ENCODE measurements at regions not wholly inside any gene's neighbourhood (a gene's known extent, or its start where the extent isn't known, plus 50 kb on each side); places are given as distances from the start of the nearest gene placed in this dataset.

- TF ChIP-seq TCF7L2 (IDR thresholded peaks at IDR 0.05; ENCODE audit: borderline replicate concordance, extremely low read depth, insufficient read depth, insufficient read length): no peak
- TF ChIP-seq POLR2A (IDR thresholded peaks at IDR 0.05; ENCODE audit: borderline replicate concordance, extremely low read depth, insufficient read depth, insufficient read length): no peak
- ChIA-PET RAD21 (ENCODE audit: low non-redundant PET in 1 of 2, low total read pairs in 2 of 2, uncharacterized antibody in 2 of 2, unreplicated experiment in 2 of 2) (no interaction called here), CTCF (no interaction called here), POLR2A (no interaction called here)
- BruUV-seq (replicated peaks): no TSS peak
- H3K36me3 ChIP-seq (ENCODE audit: control insufficient read depth in 1 of 2, insufficient read depth in 2 of 2, low read length in 2 of 2): no peaks in the 10 kb centered on the region
- H3K9me3 ChIP-seq (ENCODE audit: control insufficient read depth in 1 of 2, insufficient read depth in 1 of 2, low read depth in 1 of 2, low read length in 2 of 2): no peaks in the 10 kb centered on the region
- no peaks in the 10 kb centered on the region for H3K79me2 ChIP-seq (ENCODE audit: insufficient read depth, low read length)
- H3K4me2 ChIP-seq (ENCODE audit: low read length): no peak overlapping the region
- no peak for ATAC-seq
- intact Hi-C loops (cut with micrococcal nuclease): no loop called here
- DNase-seq (ENCODE audit: low read depth, low spot score): no peak
- peaks cover 11% of the 10 kb centered on the region; the same call in 1 of the 2 replicates for H3K27me3 ChIP-seq (ENCODE audit: insufficient read depth, low read length)
- no peak overlapping the region for H3K4me3 ChIP-seq (replicated peaks in 1 of 2; ENCODE audit: low read depth in 1 of 2, low read length in 2 of 2)
- H4K20me1 ChIP-seq (ENCODE audit: insufficient read depth): no peaks in the 10 kb centered on the region; the same call in 1 of the 2 replicates
- no peaks in the 10 kb centered on the region for H3K9me2 ChIP-seq (ENCODE audit: insufficient read depth)
- no peak overlapping the region for H3K9ac ChIP-seq (ENCODE audit: low read length)
- no peaks in the 10 kb centered on the region for H3K4me1 ChIP-seq (ENCODE audit: control insufficient read depth in 1 of 2, insufficient read depth in 2 of 2, low read length in 2 of 2)
- no peak overlapping the region for H3K27ac ChIP-seq (ENCODE audit: low read depth, low read length)
- H2AFZ ChIP-seq (ENCODE audit: low read depth, low read length, poor library complexity, severe bottlenecking): no peak overlapping the region
Measured at GRCh38 chr3:168714609-168715240, 619.0 kb upstream of the GOLIM4 start.

- Histone ChIP-seq H2AFZ (ENCODE audit: low read depth, low read length, poor library complexity, severe bottlenecking) (no peak overlapping the region), H3K9me2 (ENCODE audit: insufficient read depth) (no peaks in the 10 kb centered on the region), H3K79me2 (ENCODE audit: insufficient read depth, low read length) (no peaks in the 10 kb centered on the region), H3K9me3 (ENCODE audit: control insufficient read depth in 1 of 2, insufficient read depth in 1 of 2, low read depth in 1 of 2, low read length in 2 of 2) (no peaks in the 10 kb centered on the region), H3K4me1 (ENCODE audit: control insufficient read depth in 1 of 2, insufficient read depth in 2 of 2, low read length in 2 of 2) (no peaks in the 10 kb centered on the region), H3K27me3 (ENCODE audit: insufficient read depth, low read length) (no peaks in the 10 kb centered on the region), H3K4me3 (replicated peaks in 1 of 2; ENCODE audit: low read depth in 1 of 2, low read length in 2 of 2) (no peak overlapping the region), H3K4me2 (ENCODE audit: low read length) (no peak overlapping the region), H3K9ac (ENCODE audit: low read length) (no peak overlapping the region), H4K20me1 (ENCODE audit: insufficient read depth) (no peaks in the 10 kb centered on the region), H3K27ac (ENCODE audit: low read depth, low read length) (no peak overlapping the region), H3K36me3 (ENCODE audit: control insufficient read depth in 1 of 2, insufficient read depth in 2 of 2, low read length in 2 of 2) (no peaks in the 10 kb centered on the region)
- ATAC-seq (no peak), DNase-seq (ENCODE audit: low read depth, low spot score) (no peak)
- CTCF ChIA-PET: no interaction called here
- BruUV-seq (replicated peaks): no TSS peak
- RAD21 ChIA-PET (ENCODE audit: low non-redundant PET in 1 of 2, low total read pairs in 2 of 2, uncharacterized antibody in 2 of 2, unreplicated experiment in 2 of 2): no interaction called here
- intact Hi-C loops (cut with micrococcal nuclease): no loop called here
- POLR2A ChIA-PET: no interaction called here
- TF ChIP-seq POLR2AphosphoS5 (IDR thresholded peaks at IDR 0.05; ENCODE audit: low read depth, low read length): no peak
- TF ChIP-seq ZFX (IDR thresholded peaks at IDR 0.05): no peak
- TF ChIP-seq SP1 (IDR thresholded peaks at IDR 0.05; ENCODE audit: low read depth): no peak
- TF ChIP-seq POLR2A (IDR thresholded peaks at IDR 0.05; ENCODE audit: borderline replicate concordance, extremely low read depth, insufficient read depth, insufficient read length): no peak
- TF ChIP-seq REST (IDR thresholded peaks at IDR 0.05; ENCODE audit: low read depth): no peak
- no peak for TF ChIP-seq EZH2phosphoT487 (IDR thresholded peaks at IDR 0.05; ENCODE audit: borderline replicate concordance)
- TF ChIP-seq RAD21 (IDR thresholded peaks at IDR 0.05; ENCODE audit: low read depth): no peak
- no peak for TF ChIP-seq ELF1 (IDR thresholded peaks at IDR 0.05; ENCODE audit: borderline replicate concordance, low read depth)
- no peak for TF ChIP-seq TCF7L2 (IDR thresholded peaks at IDR 0.05; ENCODE audit: borderline replicate concordance, extremely low read depth, insufficient read depth, insufficient read length)
- no peak for TF ChIP-seq JUND (IDR thresholded peaks at IDR 0.05)
- no peak for TF ChIP-seq CTCF (IDR thresholded peaks at IDR 0.05 in 2 of 3, conservative IDR thresholded peaks at IDR 0.05 in 1 of 3; ENCODE audit: borderline replicate concordance in 1 of 3, insufficient read depth in 1 of 3, low read depth in 2 of 3, low read length in 2 of 3)
- TF ChIP-seq EZH2 (IDR thresholded peaks at IDR 0.05): no peak
- no peak for TF ChIP-seq CEBPB (IDR thresholded peaks at IDR 0.05; ENCODE audit: low read depth)
- TF ChIP-seq ZNF274 (IDR thresholded peaks at IDR 0.05; ENCODE audit: low read depth, low read length): no peak
- no peak for TF ChIP-seq SIN3A (IDR thresholded peaks at IDR 0.05; ENCODE audit: low read depth)
Measured at GRCh38 chr3:168709073-168709472, 613.3 kb upstream of the GOLIM4 start.
